Activated CD8-positive, alpha-beta T cell treated with anti-CD3 and anti-CD28 coated beads for 36 hours (primary cell): ENCODE measurements at regions not wholly inside any gene's neighbourhood (a gene's known extent, or its start where the extent isn't known, plus 50 kb on each side); places are given as distances from the start of the nearest gene placed in this dataset.

ENCODE experiments used
- ATAC-seq: fragments of 200-7000 bp; cut with Tn5 transposase; one replicate; pipeline ENCODE4 v1.10.0; 2021; ENCODE audit warnings: mild to moderate bottlenecking, moderate library complexity
- CTCF ChIA-PET: fragments of 350-600 bp; sonication (Branson Sonifier 250); formaldehyde crosslinking; loops from one replicate; lab custom pipeline; 2021; ENCODE audit warnings: antibody characterized with exemption; lab: Charles Lee
- POLR2A ChIA-PET: fragments of 350-600 bp; sonication (Branson Sonifier 250); formaldehyde crosslinking; loops from one replicate; lab custom pipeline; 2021; ENCODE audit warnings: antibody characterized with exemption; lab: Charles Lee
- DNase-seq: peaks from one replicate; pipeline ENCODE4 v3.0.0-alpha.2; 2020
- H3K27ac Mint-ChIP-seq: one replicate; pipeline ENCODE4 v1.8.0; 2021; ENCODE audit warnings: mild to moderate bottlenecking, mixed read lengths
- H3K27me3 Mint-ChIP-seq: one replicate; pipeline ENCODE4 v1.8.0; 2021; ENCODE audit warnings: mixed read lengths
- H3K36me3 Mint-ChIP-seq: one replicate; pipeline ENCODE4 v1.8.0; 2021; ENCODE audit warnings: low read depth, mixed read lengths
- H3K4me1 Mint-ChIP-seq: one replicate; pipeline ENCODE4 v1.8.0; 2021; ENCODE audit warnings: low read depth, mixed read lengths
- H3K4me3 Mint-ChIP-seq: one replicate; pipeline ENCODE4 v1.8.0; 2021; ENCODE audit warnings: mild to moderate bottlenecking, moderate library complexity, mixed read lengths
- H3K9me3 Mint-ChIP-seq: one replicate; pipeline ENCODE4 v1.8.0; 2021; ENCODE audit warnings: mixed read lengths
- intact Hi-C: fragments of 100-400 bp; cut with micrococcal nuclease; formaldehyde crosslinking; loops from one replicate; pipeline ENCODE4 v1.10.0; 2022
- TF ChIP-seq, protein P1 (sequence below): fragments of 200-600 bp; IDR thresholded peaks from one replicate; pipeline ENCODE4 v1.8.0; 2022; ENCODE audit warnings: antibody characterized with exemption, mild to moderate bottlenecking

DNA sequence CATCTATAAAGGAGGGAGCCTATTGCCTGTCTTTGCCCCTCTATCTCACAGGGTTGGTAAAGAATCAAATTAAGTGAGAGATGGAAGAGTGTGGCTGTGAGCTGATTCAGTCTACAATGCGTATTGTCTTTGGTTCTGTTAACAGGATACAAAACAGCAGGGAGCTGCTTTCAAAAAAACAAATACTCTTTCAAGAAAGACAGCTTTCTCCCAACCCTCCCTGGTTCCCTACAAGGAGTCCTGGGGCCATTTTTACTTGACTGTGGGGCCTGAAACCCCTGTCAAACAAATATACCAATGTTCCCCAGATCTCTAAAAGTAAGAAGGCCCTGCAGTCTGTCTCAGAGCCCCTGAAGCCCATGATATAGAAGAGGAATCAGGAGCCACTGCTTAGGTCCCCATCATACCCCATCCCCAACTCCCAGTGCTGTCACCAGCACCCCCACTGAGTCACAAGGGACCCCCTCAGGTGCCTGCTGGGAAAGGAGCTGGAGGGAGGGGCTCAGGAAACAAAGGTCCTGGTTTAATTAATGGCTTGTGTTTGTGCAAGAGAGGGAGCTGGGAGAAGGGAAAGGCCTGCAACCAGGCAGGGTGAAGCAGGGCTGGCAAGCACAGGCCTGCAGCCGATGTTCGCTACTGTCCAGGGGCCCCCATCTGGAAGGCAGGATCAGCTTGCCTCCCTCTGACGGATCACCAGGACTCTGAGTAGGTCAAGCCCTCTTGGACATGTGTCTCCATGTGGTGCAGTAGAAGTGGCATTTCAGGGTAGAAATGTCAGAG, 182.0 kb upstream of the GHITM start:
- peaks cover 2% of the 10 kb centered on the region for H3K27me3 Mint-ChIP-seq
- no peak overlapping the region for H3K27ac Mint-ChIP-seq
- no peak overlapping the region for H3K4me3 Mint-ChIP-seq
- no peaks in the 10 kb centered on the region for H3K4me1 Mint-ChIP-seq
- intact Hi-C loops = no loop called here
- H3K36me3 Mint-ChIP-seq = no peaks in the 10 kb centered on the region
- TF ChIP-seq, protein P1, sequence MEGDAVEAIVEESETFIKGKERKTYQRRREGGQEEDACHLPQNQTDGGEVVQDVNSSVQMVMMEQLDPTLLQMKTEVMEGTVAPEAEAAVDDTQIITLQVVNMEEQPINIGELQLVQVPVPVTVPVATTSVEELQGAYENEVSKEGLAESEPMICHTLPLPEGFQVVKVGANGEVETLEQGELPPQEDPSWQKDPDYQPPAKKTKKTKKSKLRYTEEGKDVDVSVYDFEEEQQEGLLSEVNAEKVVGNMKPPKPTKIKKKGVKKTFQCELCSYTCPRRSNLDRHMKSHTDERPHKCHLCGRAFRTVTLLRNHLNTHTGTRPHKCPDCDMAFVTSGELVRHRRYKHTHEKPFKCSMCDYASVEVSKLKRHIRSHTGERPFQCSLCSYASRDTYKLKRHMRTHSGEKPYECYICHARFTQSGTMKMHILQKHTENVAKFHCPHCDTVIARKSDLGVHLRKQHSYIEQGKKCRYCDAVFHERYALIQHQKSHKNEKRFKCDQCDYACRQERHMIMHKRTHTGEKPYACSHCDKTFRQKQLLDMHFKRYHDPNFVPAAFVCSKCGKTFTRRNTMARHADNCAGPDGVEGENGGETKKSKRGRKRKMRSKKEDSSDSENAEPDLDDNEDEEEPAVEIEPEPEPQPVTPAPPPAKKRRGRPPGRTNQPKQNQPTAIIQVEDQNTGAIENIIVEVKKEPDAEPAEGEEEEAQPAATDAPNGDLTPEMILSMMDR = no peak
- DNase-seq (no peak), ATAC-seq (no peak)
- ChIA-PET POLR2A (no interaction called here), CTCF (no interaction called here)
- no peaks in the 10 kb centered on the region for H3K9me3 Mint-ChIP-seq

DNA sequence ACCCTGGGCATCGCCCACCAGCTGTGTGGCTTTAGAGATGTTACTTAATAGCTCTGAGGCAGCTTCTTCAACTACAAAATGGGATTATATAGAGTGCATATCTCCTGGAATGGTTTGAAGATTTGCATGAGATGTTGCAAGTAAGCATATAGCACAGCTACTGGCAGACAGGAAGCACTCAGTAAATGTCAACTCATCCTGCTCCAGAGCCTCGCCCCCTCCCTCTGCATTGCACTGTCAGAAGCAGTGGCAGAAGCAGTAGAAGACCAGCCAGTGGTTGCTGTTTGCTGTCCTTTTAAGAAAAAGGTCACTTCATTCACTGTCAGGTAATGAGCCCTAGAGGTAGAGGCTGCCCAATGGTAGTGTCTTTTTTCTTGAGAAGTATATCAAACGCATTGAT, 180.0 kb upstream of the GHITM start:
- TF ChIP-seq, protein P1 = no peak
- intact Hi-C loops = no loop called here
- H3K27ac Mint-ChIP-seq = no peak overlapping the region
- no peaks in the 10 kb centered on the region for H3K4me1 Mint-ChIP-seq
- ChIA-PET POLR2A (no interaction called here), CTCF (no interaction called here)
- H3K9me3 Mint-ChIP-seq = no peaks in the 10 kb centered on the region
- H3K4me3 Mint-ChIP-seq = no peak overlapping the region
- H3K27me3 Mint-ChIP-seq = no peaks in the 10 kb centered on the region
- ATAC-seq = no peak
- no peaks in the 10 kb centered on the region for H3K36me3 Mint-ChIP-seq
- no peak for DNase-seq

DNA sequence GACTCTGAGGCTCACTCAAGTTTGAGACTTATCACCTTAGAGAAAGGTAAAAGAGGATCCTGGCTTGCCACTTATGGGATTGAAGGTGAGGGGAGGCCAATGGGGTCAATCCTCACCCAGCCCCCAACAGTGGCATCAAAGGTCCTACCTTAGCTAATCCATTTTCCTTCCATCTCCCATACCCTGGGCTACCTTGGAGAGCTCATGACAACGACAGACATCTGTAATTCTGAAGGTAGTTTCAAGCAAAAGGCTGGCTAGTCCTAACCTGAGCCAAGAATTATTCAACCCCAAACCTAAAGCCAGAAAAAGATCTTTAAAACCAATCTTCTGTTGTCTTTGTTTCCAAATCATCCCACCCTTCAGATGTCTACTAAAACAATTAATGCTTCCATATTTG, 179.2 kb upstream of the GHITM start:
- H3K27me3 Mint-ChIP-seq = no peaks in the 10 kb centered on the region
- H3K27ac Mint-ChIP-seq = no peak overlapping the region
- TF ChIP-seq, protein P1 = no peak
- ATAC-seq (no peak), DNase-seq (no peak)
- no peaks in the 10 kb centered on the region for H3K4me1 Mint-ChIP-seq
- no peaks in the 10 kb centered on the region for H3K36me3 Mint-ChIP-seq
- CTCF ChIA-PET = no interaction called here
- POLR2A ChIA-PET = no interaction called here
- H3K4me3 Mint-ChIP-seq = no peak overlapping the region
- intact Hi-C loops = no loop called here
- H3K9me3 Mint-ChIP-seq = no peaks in the 10 kb centered on the region

DNA sequence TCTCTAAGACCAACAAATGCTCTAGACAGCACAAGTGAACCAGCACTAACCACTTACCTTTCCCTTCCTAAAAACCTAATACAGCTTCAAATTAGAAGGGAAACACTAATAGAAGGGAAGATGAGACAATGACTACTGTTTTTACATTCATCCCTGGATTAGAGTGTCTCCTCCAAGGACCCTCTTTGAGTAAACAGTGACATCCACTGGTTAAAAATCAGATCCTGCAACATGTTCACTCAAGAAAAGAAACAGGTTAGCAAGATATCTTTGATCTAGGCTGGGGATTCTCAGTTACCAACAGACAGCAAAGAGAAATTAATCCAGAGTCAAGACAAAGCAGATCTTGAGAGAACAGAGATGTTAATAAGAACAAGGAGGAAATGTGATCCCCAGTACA, 177.7 kb upstream of the GHITM start:
- ChIA-PET POLR2A (no interaction called here), CTCF (no interaction called here)
- DNase-seq (no peak), ATAC-seq (no peak)
- Mint-ChIP-seq H3K27ac (no peak overlapping the region), H3K9me3 (no peaks in the 10 kb centered on the region), H3K4me3 (no peak overlapping the region), H3K27me3 (no peaks in the 10 kb centered on the region), H3K4me1 (no peaks in the 10 kb centered on the region), H3K36me3 (no peaks in the 10 kb centered on the region)
- intact Hi-C loops = no loop called here
- TF ChIP-seq, protein P1 = no peak

DNA sequence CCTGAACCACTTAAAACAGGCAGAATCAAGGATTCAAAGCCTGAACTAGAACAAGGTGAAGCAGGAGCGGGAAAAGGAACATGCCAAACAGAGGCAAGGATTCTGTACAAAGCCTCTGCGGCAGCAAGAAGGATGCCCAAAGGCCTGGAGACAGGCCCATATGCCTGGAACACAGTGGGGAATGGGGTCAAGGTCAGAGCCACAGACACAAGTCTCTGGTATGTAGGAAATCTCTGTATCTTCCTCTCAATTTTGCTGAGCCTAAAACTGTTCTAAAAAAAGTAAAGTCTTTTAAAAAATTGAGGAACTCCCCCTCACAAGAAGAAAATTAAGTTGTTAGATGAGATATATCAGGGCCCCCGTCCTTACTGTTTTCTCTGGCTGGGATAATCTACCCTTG, 175.9 kb upstream of the GHITM start:
- CTCF ChIA-PET = no interaction called here
- TF ChIP-seq, protein P1 = no peak
- H3K4me1 Mint-ChIP-seq = no peaks in the 10 kb centered on the region

More for the DNA sequence above, 175.9 kb upstream of the GHITM start:
- POLR2A ChIA-PET = no interaction called here
- DNase-seq (no peak), ATAC-seq (no peak)
- Mint-ChIP-seq H3K9me3 (no peaks in the 10 kb centered on the region), H3K36me3 (no peaks in the 10 kb centered on the region), H3K27me3 (no peaks in the 10 kb centered on the region), H3K4me3 (no peak overlapping the region), H3K27ac (no peak overlapping the region)
- intact Hi-C loops = no loop called here
